ENCODE measurements at regions not wholly inside any gene's neighbourhood (a gene's known extent, or its start where the extent isn't known, plus 50 kb on each side); places are given as distances from the start of the nearest gene placed in this dataset.

DNA sequence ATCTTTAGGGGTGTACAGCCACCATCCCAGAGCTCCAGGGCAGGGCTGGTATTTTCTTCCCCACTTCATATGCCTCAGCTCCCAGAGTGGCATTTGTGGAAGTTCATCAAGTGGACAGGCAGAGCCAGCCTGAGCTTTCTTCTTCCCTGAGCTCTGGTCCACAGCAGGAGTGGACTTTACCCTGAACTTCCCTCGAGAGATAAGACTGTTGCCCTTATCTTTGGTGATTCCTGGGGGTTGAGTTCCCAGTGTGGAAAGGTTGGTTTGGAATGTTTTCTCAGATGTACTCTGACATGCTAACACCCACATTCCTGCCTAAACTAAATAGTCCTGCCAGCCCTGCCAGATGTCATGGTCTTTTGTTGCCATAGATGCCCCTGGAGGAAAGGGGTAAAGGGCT lies 62.0 kb upstream of the LGALSL start:
- Mint-ChIP-seq H3K4me1 (peaks cover 4% of the 10 kb centered on the region), H3K27me3 (ENCODE audit: low read depth in 3 of 3) (peaks cover 0 to under 1% (median 0%) of the 10 kb centered on the region in 3 donors), H3K4me3 (no peak overlapping the region), H3K36me3 (no peaks in the 10 kb centered on the region), H3K9me3 (peaks cover 4 to 21% (median 10%) of the 10 kb centered on the region in 7 donors), H3K27ac (peak overlapping the region in 1 of 7 donors; percentile 53)
- no peaks in the 10 kb centered on the region for H3K36me3 ChIP-seq (replicated peaks in 1 of 2; ENCODE audit: control insufficient read depth in 1 of 2, insufficient read depth in 2 of 2, low read length in 2 of 2)
- H3K4me1 ChIP-seq (ENCODE audit: control insufficient read depth in 1 of 2, insufficient read depth in 2 of 2, low read length in 2 of 2) = no peaks in the 10 kb centered on the region
- DNase-seq = no peak
- no CpG with 5 or more reads among the region's 1 CpG for WGBS (ENCODE audit: insufficient coverage)
- H3K9me3 ChIP-seq (replicated peaks in 1 of 2; ENCODE audit: control insufficient read depth in 1 of 2, insufficient read depth in 1 of 2, low read length in 2 of 2) = peaks cover 0 to 6% of the 10 kb centered on the region in 2 donors
- TF ChIP-seq, protein P1, sequence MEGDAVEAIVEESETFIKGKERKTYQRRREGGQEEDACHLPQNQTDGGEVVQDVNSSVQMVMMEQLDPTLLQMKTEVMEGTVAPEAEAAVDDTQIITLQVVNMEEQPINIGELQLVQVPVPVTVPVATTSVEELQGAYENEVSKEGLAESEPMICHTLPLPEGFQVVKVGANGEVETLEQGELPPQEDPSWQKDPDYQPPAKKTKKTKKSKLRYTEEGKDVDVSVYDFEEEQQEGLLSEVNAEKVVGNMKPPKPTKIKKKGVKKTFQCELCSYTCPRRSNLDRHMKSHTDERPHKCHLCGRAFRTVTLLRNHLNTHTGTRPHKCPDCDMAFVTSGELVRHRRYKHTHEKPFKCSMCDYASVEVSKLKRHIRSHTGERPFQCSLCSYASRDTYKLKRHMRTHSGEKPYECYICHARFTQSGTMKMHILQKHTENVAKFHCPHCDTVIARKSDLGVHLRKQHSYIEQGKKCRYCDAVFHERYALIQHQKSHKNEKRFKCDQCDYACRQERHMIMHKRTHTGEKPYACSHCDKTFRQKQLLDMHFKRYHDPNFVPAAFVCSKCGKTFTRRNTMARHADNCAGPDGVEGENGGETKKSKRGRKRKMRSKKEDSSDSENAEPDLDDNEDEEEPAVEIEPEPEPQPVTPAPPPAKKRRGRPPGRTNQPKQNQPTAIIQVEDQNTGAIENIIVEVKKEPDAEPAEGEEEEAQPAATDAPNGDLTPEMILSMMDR (IDR thresholded peaks at IDR 0.05) = no peak
- intact Hi-C loops (cut with micrococcal nuclease) = no loop called here
- H3K4me2 ChIP-seq (replicated peaks; ENCODE audit: extremely low read depth, low read length, poor library complexity, severe bottlenecking) = no peak overlapping the region
- no peaks in the 10 kb centered on the region for H4K20me1 ChIP-seq (ENCODE audit: insufficient read depth, low read length)
- H3K27me3 ChIP-seq (ENCODE audit: control insufficient read depth in 2 of 2, insufficient read depth in 2 of 2, low read length in 2 of 2) = no peaks in the 10 kb centered on the region
- no peak overlapping the region for H3K27ac ChIP-seq (ENCODE audit: low read depth in 1 of 2, low read length in 2 of 2)
- no peak overlapping the region for H3K9ac ChIP-seq (ENCODE audit: insufficient read depth, low read length, poor library complexity, severe bottlenecking)
- H3K79me2 ChIP-seq (ENCODE audit: insufficient read depth, low read length) = no peaks in the 10 kb centered on the region
- H2AFZ ChIP-seq (ENCODE audit: insufficient read depth, low read depth, low read length, poor library complexity, severe bottlenecking) = no peak overlapping the region
- H3K4me3 ChIP-seq (replicated peaks in 1 of 3; ENCODE audit: low read depth in 2 of 3, low read length in 3 of 3) = no peak overlapping the region

DNA sequence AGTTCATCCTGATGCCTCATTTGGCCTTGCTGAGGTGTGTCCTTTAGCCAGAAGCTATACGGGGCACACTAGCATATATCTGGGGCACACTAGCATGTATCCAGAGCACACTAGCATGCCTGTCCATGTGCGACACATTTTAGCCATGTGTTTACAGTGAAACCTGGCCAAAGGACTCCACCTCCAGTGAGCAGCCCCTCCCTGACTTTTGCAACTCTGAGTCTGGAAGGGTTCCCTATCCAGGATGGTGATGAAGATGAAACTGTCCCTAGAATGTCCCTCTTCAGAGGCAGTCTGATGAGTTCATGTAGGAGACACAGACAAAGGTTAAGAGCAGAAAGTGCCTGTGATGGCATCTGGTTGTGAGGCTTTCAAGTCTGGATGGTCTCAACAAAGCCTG lies 61.4 kb upstream of the LGALSL start:
- Histone ChIP-seq H3K9ac (ENCODE audit: insufficient read depth, low read length, poor library complexity, severe bottlenecking) (no peak overlapping the region), H3K4me1 (ENCODE audit: control insufficient read depth in 1 of 2, insufficient read depth in 2 of 2, low read length in 2 of 2) (no peaks in the 10 kb centered on the region), H3K9me3 (replicated peaks in 1 of 2; ENCODE audit: control insufficient read depth in 1 of 2, insufficient read depth in 1 of 2, low read length in 2 of 2) (peaks cover 0 to 6% of the 10 kb centered on the region in 2 donors), H3K4me2 (replicated peaks; ENCODE audit: extremely low read depth, low read length, poor library complexity, severe bottlenecking) (no peak overlapping the region), H3K79me2 (ENCODE audit: insufficient read depth, low read length) (no peaks in the 10 kb centered on the region), H2AFZ (ENCODE audit: insufficient read depth, low read depth, low read length, poor library complexity, severe bottlenecking) (no peak overlapping the region), H3K27ac (ENCODE audit: low read depth in 1 of 2, low read length in 2 of 2) (no peak overlapping the region), H4K20me1 (ENCODE audit: insufficient read depth, low read length) (no peaks in the 10 kb centered on the region), H3K4me3 (replicated peaks in 1 of 3; ENCODE audit: low read depth in 2 of 3, low read length in 3 of 3) (no peak overlapping the region), H3K36me3 (replicated peaks in 1 of 2; ENCODE audit: control insufficient read depth in 1 of 2, insufficient read depth in 2 of 2, low read length in 2 of 2) (no peaks in the 10 kb centered on the region), H3K27me3 (ENCODE audit: control insufficient read depth in 2 of 2, insufficient read depth in 2 of 2, low read length in 2 of 2) (no peaks in the 10 kb centered on the region)
- intact Hi-C loops (cut with micrococcal nuclease) = no loop called here
- Mint-ChIP-seq H3K27ac (no peak overlapping the region), H3K4me3 (no peak overlapping the region), H3K36me3 (no peaks in the 10 kb centered on the region), H3K27me3 (ENCODE audit: low read depth in 3 of 3) (no peaks in the 10 kb centered on the region), H3K9me3 (peaks cover 4 to 21% (median 10%) of the 10 kb centered on the region in 7 donors), H3K4me1 (peaks cover 4% of the 10 kb centered on the region)
- WGBS (ENCODE audit: insufficient coverage) = 100% methylated on average over 1 of the region's 2 CpGs
- TF ChIP-seq, protein P1 (IDR thresholded peaks at IDR 0.05) = no peak
- no peak for DNase-seq
